HUES6 (cell line): ENCODE measurements at regions not wholly inside any gene's neighbourhood (a gene's known extent, or its start where the extent isn't known, plus 50 kb on each side); places are given as distances from the start of the nearest gene placed in this dataset.

Experiments
- H3K27ac ChIP-seq: 2 replicates; pipeline ENCODE4 v1.7.0; 2013; ENCODE audit warnings: low read depth, mild to moderate bottlenecking, low read length, inconsistent platforms
- H3K27me3 ChIP-seq: 2 replicates; pipeline ENCODE4 v1.6.1; 2013; ENCODE audit warnings: low read length; ENCODE audit not compliant: control insufficient read depth, insufficient read depth
- H3K36me3 ChIP-seq: 2 replicates; pipeline ENCODE4 v1.6.1; 2013; ENCODE audit warnings: low read length; ENCODE audit not compliant: control insufficient read depth, insufficient read depth
- H3K4me1 ChIP-seq: 2 replicates; pipeline ENCODE4 v1.6.1; 2013; ENCODE audit warnings: low read length; ENCODE audit not compliant: control insufficient read depth, insufficient read depth
- H3K4me3 ChIP-seq: 2 replicates; pipeline ENCODE4 v1.5.1; 2013; ENCODE audit warnings: low read depth, low read length
- H3K9ac ChIP-seq: one replicate; pipeline ENCODE4 v1.6.1; 2013; ENCODE audit warnings: mild to moderate bottlenecking, low read length
- H3K9me3 ChIP-seq: 2 replicates; pipeline ENCODE4 v1.6.1; 2013; ENCODE audit warnings: low read depth, low read length; ENCODE audit not compliant: control insufficient read depth, insufficient read depth

GRCh38 chr1:74818241-74818640, 85.3 kb downstream of the TYW3 start:
- Histone ChIP-seq H3K27ac (no peak overlapping the region), H3K4me1 (no peaks in the 10 kb centered on the region), H3K9ac (no peak overlapping the region), H3K4me3 (no peak overlapping the region), H3K27me3 (no peaks in the 10 kb centered on the region), H3K36me3 (no peaks in the 10 kb centered on the region), H3K9me3 (no peaks in the 10 kb centered on the region)

- no peaks in the 10 kb centered on the region for H3K4me1 ChIP-seq
- no peaks in the 10 kb centered on the region for H3K27me3 ChIP-seq
- no peak overlapping the region for H3K27ac ChIP-seq
- no peak overlapping the region for H3K9ac ChIP-seq
- no peak overlapping the region for H3K4me3 ChIP-seq
- H3K36me3 ChIP-seq = no peaks in the 10 kb centered on the region
- H3K9me3 ChIP-seq = no peaks in the 10 kb centered on the region
Observed at GRCh38 chr1:74818661-74819456, 85.9 kb downstream of the TYW3 start.

DNA sequence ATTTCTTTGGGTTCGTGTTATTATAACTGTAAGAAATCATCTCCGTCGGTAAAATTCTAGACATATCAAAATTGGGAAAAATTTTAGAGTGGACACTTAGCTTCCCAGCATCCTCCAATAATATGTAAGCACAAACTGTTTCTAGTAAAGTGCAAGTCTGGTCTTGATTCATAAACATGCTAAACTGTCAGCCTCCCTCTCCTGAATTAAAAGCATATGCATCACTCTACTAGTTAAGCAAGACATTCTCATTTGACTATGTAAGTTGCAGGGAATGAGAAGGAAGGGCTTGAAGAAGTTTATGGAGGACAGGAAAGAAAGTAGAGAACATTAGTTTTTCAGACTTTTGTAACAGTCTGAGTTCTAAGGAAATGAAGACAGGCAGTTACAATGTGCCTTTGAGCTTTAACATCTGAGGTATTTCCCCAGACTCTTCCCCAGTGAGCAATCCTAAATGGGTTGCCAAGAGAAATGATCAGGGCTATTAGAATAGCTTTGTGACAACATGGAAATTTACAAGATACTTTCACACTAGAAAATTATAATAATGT, 90.0 kb downstream of the TYW3 start:
- no peaks in the 10 kb centered on the region for H3K27me3 ChIP-seq
- no peaks in the 10 kb centered on the region for H3K9me3 ChIP-seq
- no peaks in the 10 kb centered on the region for H3K4me1 ChIP-seq
- no peak overlapping the region for H3K27ac ChIP-seq
- no peaks in the 10 kb centered on the region for H3K36me3 ChIP-seq
- H3K4me3 ChIP-seq = no peak overlapping the region
- H3K9ac ChIP-seq = no peak overlapping the region

DNA sequence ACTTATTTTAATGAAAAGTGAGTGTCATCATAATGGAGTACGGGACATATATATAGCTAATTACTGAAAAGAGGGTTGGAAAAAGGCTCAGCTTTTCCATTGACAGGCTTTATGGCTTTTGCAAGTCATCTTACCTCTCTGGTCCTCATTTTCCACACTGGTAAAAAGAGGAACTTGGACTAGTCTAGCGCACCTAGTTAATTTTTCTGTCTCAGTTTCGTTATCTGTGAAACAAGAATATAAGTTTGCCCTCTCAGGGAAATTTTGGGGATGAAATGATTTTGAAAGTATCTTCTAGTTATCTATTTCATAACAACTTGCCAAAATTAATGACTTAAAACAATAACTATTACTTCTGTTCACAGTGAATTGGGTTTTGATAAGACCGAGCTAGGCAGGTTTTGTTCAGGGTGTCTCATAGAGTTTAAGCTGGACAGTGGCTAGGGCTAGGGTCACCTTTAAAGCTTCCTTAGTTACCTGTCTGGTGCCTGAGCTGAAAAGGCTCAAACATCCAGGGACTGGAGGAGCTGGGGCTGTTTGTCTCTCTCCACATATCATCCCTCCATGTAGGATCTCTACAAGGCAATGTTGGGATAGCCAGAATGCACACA, 91.7 kb downstream of the TYW3 start:
- H3K27ac ChIP-seq = no peak overlapping the region
- H3K9ac ChIP-seq = no peak overlapping the region
- H3K27me3 ChIP-seq = no peaks in the 10 kb centered on the region
- H3K4me1 ChIP-seq = no peaks in the 10 kb centered on the region
- H3K36me3 ChIP-seq = no peaks in the 10 kb centered on the region
- no peak overlapping the region for H3K4me3 ChIP-seq
- no peaks in the 10 kb centered on the region for H3K9me3 ChIP-seq

GRCh38 chr1:74830766-74831165, 97.8 kb downstream of the TYW3 start:
- no peaks in the 10 kb centered on the region for H3K4me1 ChIP-seq
- H3K27ac ChIP-seq = no peak overlapping the region
- no peaks in the 10 kb centered on the region for H3K36me3 ChIP-seq
- H3K4me3 ChIP-seq = no peak overlapping the region
- no peaks in the 10 kb centered on the region for H3K27me3 ChIP-seq
- H3K9ac ChIP-seq = no peak overlapping the region
- no peaks in the 10 kb centered on the region for H3K9me3 ChIP-seq

DNA sequence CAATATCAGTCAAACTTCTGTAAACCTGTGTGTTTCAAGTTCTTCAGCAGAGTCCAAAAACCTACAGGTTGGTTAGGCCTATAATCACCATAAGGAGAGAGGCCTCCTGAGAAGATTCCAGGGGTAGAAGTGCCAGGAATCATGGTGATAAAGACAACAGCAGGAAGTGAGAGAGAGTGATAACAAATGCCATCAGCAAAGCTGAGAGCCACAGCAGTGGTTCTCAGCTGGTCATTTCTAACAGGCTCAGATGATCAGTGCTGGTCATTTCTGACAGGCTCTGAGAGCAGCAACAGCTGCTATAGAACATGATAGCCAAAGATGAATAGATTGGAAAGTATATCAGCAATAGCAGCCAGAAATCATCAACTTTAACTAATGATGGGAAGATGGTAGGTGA, 101.3 kb downstream of the TYW3 start:
- no peaks in the 10 kb centered on the region for H3K4me1 ChIP-seq
- no peak overlapping the region for H3K4me3 ChIP-seq
- H3K9me3 ChIP-seq = no peaks in the 10 kb centered on the region
- no peak overlapping the region for H3K9ac ChIP-seq
- H3K27ac ChIP-seq = no peak overlapping the region
- no peaks in the 10 kb centered on the region for H3K36me3 ChIP-seq
- H3K27me3 ChIP-seq = no peaks in the 10 kb centered on the region

GRCh38 chr1:74835051-74835450, 102.1 kb downstream of the TYW3 start:
- no peaks in the 10 kb centered on the region for H3K27me3 ChIP-seq
- no peak overlapping the region for H3K9ac ChIP-seq
- H3K9me3 ChIP-seq = no peaks in the 10 kb centered on the region
- no peaks in the 10 kb centered on the region for H3K36me3 ChIP-seq
- no peaks in the 10 kb centered on the region for H3K4me1 ChIP-seq
- no peak overlapping the region for H3K27ac ChIP-seq
- no peak overlapping the region for H3K4me3 ChIP-seq

DNA sequence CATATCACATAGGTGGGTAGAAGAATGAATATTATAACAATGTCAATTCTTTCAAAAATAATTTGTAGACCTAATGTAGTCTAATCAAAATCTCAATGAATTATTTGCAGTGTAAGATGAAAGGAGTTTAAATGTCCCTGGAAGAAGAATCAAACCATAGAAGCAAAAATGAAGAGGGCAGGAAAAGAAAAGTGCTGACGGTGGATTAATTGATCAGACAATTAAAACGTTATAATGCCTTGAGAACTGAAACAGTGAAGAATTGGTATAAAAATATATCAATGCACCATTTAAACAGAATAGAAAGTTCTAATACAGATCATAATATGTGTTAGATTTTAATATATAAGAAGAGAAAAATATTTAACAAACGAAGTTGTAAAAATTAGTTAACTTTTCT, 109.8 kb downstream of the TYW3 start:
- H3K9ac ChIP-seq = no peak overlapping the region
- H3K27ac ChIP-seq = no peak overlapping the region
- no peaks in the 10 kb centered on the region for H3K36me3 ChIP-seq
- H3K27me3 ChIP-seq = no peaks in the 10 kb centered on the region
- no peaks in the 10 kb centered on the region for H3K4me1 ChIP-seq
- H3K9me3 ChIP-seq = no peaks in the 10 kb centered on the region
- H3K4me3 ChIP-seq = no peak overlapping the region

DNA sequence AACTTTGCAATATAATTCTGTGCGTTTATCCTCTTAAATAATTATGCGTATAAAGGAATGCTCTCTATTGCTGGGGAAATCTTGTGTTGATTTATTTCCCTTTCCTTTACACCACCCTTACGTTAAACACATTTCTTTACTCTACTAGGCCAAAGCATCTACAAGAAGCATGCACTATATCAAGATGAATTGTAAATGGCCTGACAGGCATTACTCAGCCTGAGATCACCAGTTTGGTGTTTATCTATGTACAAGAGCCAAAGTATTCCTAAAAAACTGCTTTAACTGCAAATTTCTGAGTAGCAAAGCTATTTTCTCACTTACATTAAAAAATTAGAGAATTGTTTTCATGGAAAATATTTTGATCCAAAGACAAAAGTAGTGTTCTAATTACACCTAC, 114.8 kb downstream of the TYW3 start:
- Histone ChIP-seq H3K36me3 (no peaks in the 10 kb centered on the region), H3K9ac (no peak overlapping the region), H3K4me1 (no peaks in the 10 kb centered on the region), H3K27ac (no peak overlapping the region), H3K4me3 (no peak overlapping the region), H3K9me3 (no peaks in the 10 kb centered on the region), H3K27me3 (no peaks in the 10 kb centered on the region)

GRCh38 chr1:74853756-74854155, 120.8 kb downstream of the TYW3 start:
- Histone ChIP-seq H3K4me1 (peaks cover 12% of the 10 kb centered on the region), H3K27me3 (no peaks in the 10 kb centered on the region), H3K27ac (no peak overlapping the region), H3K4me3 (no peak overlapping the region), H3K9me3 (no peaks in the 10 kb centered on the region), H3K9ac (no peak overlapping the region), H3K36me3 (no peaks in the 10 kb centered on the region)

DNA sequence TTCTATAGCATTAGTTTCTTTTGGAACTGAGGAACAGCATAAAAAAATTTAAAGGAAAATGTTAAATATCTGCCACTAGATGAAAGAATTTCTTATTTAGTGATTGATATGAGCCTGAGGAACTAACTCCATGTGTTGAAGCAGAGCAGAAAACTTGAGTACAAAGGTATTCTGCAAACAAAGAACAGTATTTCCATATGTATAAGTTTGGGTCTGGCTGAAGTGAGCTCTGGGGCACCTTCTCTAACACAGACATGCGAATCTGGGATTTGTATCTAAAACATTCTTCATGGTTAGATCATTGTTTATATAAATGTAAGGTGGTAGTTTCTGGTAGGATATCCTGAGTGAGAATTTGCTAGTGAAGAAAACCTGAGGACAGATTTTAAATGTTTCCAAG, 123.2 kb downstream of the TYW3 start:
- H3K4me1 ChIP-seq = peaks cover 12% of the 10 kb centered on the region
- H3K9me3 ChIP-seq = no peaks in the 10 kb centered on the region
- no peaks in the 10 kb centered on the region for H3K36me3 ChIP-seq
- H3K9ac ChIP-seq = no peak overlapping the region
- H3K4me3 ChIP-seq = no peak overlapping the region
- no peak overlapping the region for H3K27ac ChIP-seq
- H3K27me3 ChIP-seq = no peaks in the 10 kb centered on the region
